ENCODE measurements at regions not wholly inside any gene's neighbourhood (a gene's known extent, or its start where the extent isn't known, plus 50 kb on each side); places are given as distances from the start of the nearest gene placed in this dataset.
A peak's percentile ranks its signal among the peaks of the same experiment; 100 is the strongest.

DNA sequence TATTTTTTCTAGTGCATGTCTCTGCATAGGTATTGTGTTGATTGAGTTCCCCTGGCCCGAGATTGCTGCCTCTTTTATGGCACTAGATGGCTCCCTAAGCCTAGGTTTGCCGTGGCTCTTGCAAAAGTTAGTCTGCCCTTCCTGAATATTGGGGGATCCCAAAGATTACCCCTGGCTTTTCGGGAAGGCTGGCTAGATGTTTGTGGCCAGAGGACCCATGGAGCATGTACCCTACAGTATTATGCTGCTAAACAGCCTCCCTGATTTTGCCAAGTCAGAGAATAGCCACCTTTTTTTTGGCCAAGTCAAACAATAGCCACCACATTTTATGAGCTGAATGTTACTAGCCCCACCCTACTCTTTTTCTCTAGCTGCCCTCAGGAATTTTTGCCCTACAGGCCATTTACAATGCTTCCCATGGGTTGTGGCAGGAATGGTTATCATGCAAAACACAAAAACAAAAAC, 343.2 kb downstream of the OLFM3 start:
- DNase-seq (ENCODE audit: extremely low spot score, unreplicated experiment), result no peak
- Mint-ChIP-seq H3K4me1 (ENCODE audit: unreplicated experiment) (no peaks in the 10 kb centered on the region), H3K27me3 (no peaks in the 10 kb centered on the region), H3K4me3 (no peak overlapping the region), H3K27ac (no peak overlapping the region), H3K36me3 (no peaks in the 10 kb centered on the region), H3K9me3 (peaks cover 11% of the 10 kb centered on the region)
- TF ChIP-seq, protein P1, sequence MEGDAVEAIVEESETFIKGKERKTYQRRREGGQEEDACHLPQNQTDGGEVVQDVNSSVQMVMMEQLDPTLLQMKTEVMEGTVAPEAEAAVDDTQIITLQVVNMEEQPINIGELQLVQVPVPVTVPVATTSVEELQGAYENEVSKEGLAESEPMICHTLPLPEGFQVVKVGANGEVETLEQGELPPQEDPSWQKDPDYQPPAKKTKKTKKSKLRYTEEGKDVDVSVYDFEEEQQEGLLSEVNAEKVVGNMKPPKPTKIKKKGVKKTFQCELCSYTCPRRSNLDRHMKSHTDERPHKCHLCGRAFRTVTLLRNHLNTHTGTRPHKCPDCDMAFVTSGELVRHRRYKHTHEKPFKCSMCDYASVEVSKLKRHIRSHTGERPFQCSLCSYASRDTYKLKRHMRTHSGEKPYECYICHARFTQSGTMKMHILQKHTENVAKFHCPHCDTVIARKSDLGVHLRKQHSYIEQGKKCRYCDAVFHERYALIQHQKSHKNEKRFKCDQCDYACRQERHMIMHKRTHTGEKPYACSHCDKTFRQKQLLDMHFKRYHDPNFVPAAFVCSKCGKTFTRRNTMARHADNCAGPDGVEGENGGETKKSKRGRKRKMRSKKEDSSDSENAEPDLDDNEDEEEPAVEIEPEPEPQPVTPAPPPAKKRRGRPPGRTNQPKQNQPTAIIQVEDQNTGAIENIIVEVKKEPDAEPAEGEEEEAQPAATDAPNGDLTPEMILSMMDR (conservative IDR thresholded peaks at IDR 0.05), result peak; percentile 57

DNA sequence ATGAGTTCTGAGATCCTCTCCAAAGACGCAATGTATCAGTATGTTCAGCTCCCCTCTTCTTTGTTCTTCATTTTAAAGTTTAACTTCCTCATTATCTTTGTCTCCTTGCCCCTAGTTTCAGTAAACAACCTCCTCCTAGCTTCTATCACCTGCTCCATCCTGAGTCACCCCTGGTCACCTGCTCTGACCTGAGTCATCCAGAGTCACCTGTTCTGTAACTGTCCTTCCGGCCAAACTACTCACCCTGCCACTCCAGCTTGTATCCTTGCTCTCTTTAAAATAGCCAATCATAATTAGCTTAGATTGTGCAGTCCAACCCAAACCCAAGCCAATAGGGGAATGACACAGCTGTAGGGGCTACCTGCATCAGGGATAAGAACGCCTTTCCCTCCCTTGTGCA, 332.0 kb downstream of the OLFM3 start:
- Mint-ChIP-seq H3K4me3 (no peak overlapping the region), H3K27ac (no peak overlapping the region), H3K36me3 (no peaks in the 10 kb centered on the region), H3K9me3 (peaks cover 14% of the 10 kb centered on the region), H3K4me1 (ENCODE audit: unreplicated experiment) (no peaks in the 10 kb centered on the region), H3K27me3 (no peaks in the 10 kb centered on the region)
- TF ChIP-seq, protein P1 (conservative IDR thresholded peaks at IDR 0.05), result no peak
- DNase-seq (ENCODE audit: extremely low spot score, unreplicated experiment), result no peak

DNA sequence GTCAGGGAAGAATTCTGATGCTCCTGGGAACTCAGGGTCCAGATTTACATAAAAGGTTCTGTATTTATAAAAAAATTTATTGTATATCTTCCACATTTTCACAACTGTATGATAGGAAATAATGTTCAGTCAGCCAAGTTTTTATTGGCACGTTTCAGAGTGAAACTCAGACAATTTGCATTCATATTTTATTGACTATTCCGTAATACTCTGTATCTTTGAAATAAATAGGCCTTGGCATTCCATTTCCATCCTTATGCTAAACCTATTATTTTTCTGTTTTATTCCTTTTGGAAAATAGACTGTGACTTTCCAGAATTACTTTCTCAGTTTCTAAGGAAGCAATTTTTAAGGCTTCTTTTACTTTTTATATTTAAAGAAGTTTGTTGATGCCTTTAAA, 329.0 kb downstream of the OLFM3 start:
- Mint-ChIP-seq H3K36me3 (no peaks in the 10 kb centered on the region), H3K9me3 (peaks cover 5% of the 10 kb centered on the region), H3K4me3 (no peak overlapping the region), H3K27me3 (no peaks in the 10 kb centered on the region), H3K27ac (no peak overlapping the region), H3K4me1 (ENCODE audit: unreplicated experiment) (no peaks in the 10 kb centered on the region)
- TF ChIP-seq, protein P1 (conservative IDR thresholded peaks at IDR 0.05), result no peak
- no peak for DNase-seq (ENCODE audit: extremely low spot score, unreplicated experiment)

DNA sequence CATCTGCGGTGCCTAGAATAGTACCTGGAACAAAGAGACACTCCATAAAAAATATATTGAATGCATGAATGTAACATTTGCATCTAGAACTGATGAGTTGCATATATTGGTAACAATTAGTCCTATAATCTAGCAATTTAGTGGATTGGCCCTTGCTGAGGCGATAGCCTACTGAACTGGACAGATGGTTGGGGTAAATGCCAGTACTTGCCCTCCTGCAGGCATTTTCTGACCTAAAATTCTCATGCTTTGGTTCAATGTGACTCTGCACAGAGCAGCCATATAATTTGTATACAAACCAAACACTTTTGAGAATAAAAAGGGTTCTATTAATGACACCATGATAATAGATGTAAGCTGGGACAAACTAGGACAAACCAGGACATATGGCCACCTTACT, 313.6 kb downstream of the OLFM3 start:
- Mint-ChIP-seq H3K36me3 (no peaks in the 10 kb centered on the region), H3K27ac (no peak overlapping the region), H3K4me1 (ENCODE audit: unreplicated experiment) (no peaks in the 10 kb centered on the region), H3K9me3 (no peaks in the 10 kb centered on the region), H3K4me3 (no peak overlapping the region), H3K27me3 (no peaks in the 10 kb centered on the region)
- no peak for DNase-seq (ENCODE audit: extremely low spot score, unreplicated experiment)
- TF ChIP-seq, protein P1 (conservative IDR thresholded peaks at IDR 0.05), result no peak

DNA sequence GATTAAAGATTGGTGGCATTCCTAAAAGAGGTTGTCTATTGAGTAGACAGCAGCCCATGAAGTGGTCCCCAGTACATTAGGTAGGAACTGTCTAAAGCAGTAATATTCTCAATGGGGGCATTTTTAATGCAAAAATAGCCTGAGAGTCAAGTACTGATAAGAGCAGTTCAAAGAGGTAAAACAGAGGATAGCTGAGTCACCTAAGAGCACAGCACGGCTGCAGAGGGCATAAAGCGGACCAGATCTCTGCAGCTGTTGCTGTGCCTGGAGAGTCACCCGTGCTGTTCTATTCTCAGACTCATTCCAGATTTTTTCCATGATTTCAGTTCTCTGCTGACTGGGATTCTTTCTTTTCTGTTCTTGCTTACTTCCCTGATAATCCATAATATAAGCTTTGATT, 313.2 kb downstream of the OLFM3 start:
- Mint-ChIP-seq H3K36me3 (no peaks in the 10 kb centered on the region), H3K27me3 (no peaks in the 10 kb centered on the region), H3K4me1 (ENCODE audit: unreplicated experiment) (no peaks in the 10 kb centered on the region), H3K9me3 (no peaks in the 10 kb centered on the region), H3K4me3 (no peak overlapping the region), H3K27ac (no peak overlapping the region)
- no peak for DNase-seq (ENCODE audit: extremely low spot score, unreplicated experiment)
- TF ChIP-seq, protein P1 (conservative IDR thresholded peaks at IDR 0.05), result no peak

DNA sequence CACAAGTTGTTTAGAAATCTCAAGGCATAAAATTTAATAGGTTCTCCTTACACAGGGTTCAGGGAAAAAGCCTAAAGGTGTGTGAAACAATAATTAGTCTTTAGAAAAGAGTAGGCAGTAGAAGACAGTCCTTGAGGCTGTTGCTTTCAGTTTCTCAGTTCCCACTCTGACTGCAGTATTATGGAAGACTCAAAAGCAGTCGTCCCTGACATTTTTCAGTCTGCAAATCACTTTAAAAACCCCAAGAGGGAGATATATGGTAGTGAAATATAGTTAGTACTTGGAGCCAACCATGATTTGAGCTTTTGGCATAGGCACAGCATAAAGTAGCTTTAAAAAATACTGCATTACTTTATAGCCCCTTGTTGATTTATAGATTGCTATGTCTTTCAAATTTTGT, 299.7 kb downstream of the OLFM3 start:
- DNase-seq (ENCODE audit: extremely low spot score, unreplicated experiment), result no peak
- H3K27me3 Mint-ChIP-seq, result peaks cover 3% of the 10 kb centered on the region
- no peaks in the 10 kb centered on the region for H3K4me1 Mint-ChIP-seq (ENCODE audit: unreplicated experiment)
- TF ChIP-seq, protein P1 (conservative IDR thresholded peaks at IDR 0.05), result no peak
- no peaks in the 10 kb centered on the region for H3K9me3 Mint-ChIP-seq
- H3K36me3 Mint-ChIP-seq, result no peaks in the 10 kb centered on the region
- no peak overlapping the region for H3K4me3 Mint-ChIP-seq
- no peak overlapping the region for H3K27ac Mint-ChIP-seq
